Fibroblast of pulmonary artery (primary cell): ENCODE measurements at regions not wholly inside any gene's neighbourhood (a gene's known extent, or its start where the extent isn't known, plus 50 kb on each side); places are given as distances from the start of the nearest gene placed in this dataset.

Experiments
- DNase-seq: peaks from one replicate; pipeline ENCODE4 v3.0.0-alpha.2; 2010; ENCODE audit warnings: low read depth
- H3K4me3 ChIP-seq: replicated peaks from 2 replicates; pipeline ENCODE4 v1.5.1; 2011; ENCODE audit warnings: low read depth, mild to moderate bottlenecking, control low read depth, low read length, moderate library complexity
- CTCF ChIP-seq: IDR thresholded peaks from 2 replicates; pipeline ENCODE4 v1.5.1; 2011; ENCODE audit warnings: mild to moderate bottlenecking, control low read depth, low read length, inconsistent platforms; ENCODE audit errors: missing control alignments

- DNase-seq, result no peak
These were observed 117.5 kb downstream of the BACH1 start for GRCh38 chr21:29416268-29416667.

GRCh38 chr21:29418813-29419212, 120.1 kb downstream of the BACH1 start:
- no peak for TF ChIP-seq CTCF
- no peak for DNase-seq

More at GRCh38 chr21:29416268-29416667, 117.5 kb downstream of the BACH1 start:
- no peak overlapping the region for H3K4me3 ChIP-seq
- TF ChIP-seq CTCF, result no peak

GRCh38 chr21:29419422-29419821, 120.7 kb downstream of the BACH1 start:
- TF ChIP-seq CTCF, result no peak
- DNase-seq, result no peak
- H3K4me3 ChIP-seq, result no peak overlapping the region

More at GRCh38 chr21:29418813-29419212, 120.1 kb downstream of the BACH1 start:
- H3K4me3 ChIP-seq, result no peak overlapping the region

- H3K4me3 ChIP-seq, result no peak overlapping the region
- TF ChIP-seq CTCF, result no peak
- no peak for DNase-seq
These were observed 124.6 kb downstream of the BACH1 start for GRCh38 chr21:29423099-29423870.

- DNase-seq, result no peak
- TF ChIP-seq CTCF, result no peak
These were observed 126.0 kb downstream of the BACH1 start for GRCh38 chr21:29424728-29425127.

GRCh38 chr21:29429218-29429617, 130.5 kb downstream of the BACH1 start:
- no peak overlapping the region for H3K4me3 ChIP-seq
- TF ChIP-seq CTCF, result no peak
- no peak for DNase-seq

More at GRCh38 chr21:29424728-29425127, 126.0 kb downstream of the BACH1 start:
- H3K4me3 ChIP-seq, result no peak overlapping the region

- no peak overlapping the region for H3K4me3 ChIP-seq
- TF ChIP-seq CTCF, result no peak
- DNase-seq, result no peak
These were observed 131.3 kb downstream of the BACH1 start for GRCh38 chr21:29430030-29430429.
